ENCODE measurements at regions not wholly inside any gene's neighbourhood (a gene's known extent, or its start where the extent isn't known, plus 50 kb on each side); places are given as distances from the start of the nearest gene placed in this dataset.
"Not testable (repeated sequence)": the region's sequence is repeated elsewhere in the genome, so short reads cannot be mapped to it uniquely, and the experiment has no call there.

GRCh38 chr1:19024532-19024931 lies 68.1 kb upstream of the IFFO2 start:
- no peaks in the 10 kb centered on the region for H3K36me3 ChIP-seq (ENCODE audit: insufficient read depth, low read length)
- H3K27me3 ChIP-seq (ENCODE audit: insufficient read depth, low read length) = peaks cover 9% of the 10 kb centered on the region; the same call in 1 of the 2 replicates
- H3K27ac ChIP-seq (ENCODE audit: low read depth, low read length) = no peak overlapping the region
- H2AFZ ChIP-seq (ENCODE audit: low read length, unreplicated experiment) = no peak overlapping the region
- H3K4me1 ChIP-seq (ENCODE audit: control insufficient read depth, insufficient read depth, low read length, unreplicated experiment) = no peaks in the 10 kb centered on the region
- no peaks in the 10 kb centered on the region for H3K79me2 ChIP-seq (ENCODE audit: control insufficient read depth, insufficient read depth, low read length, unreplicated experiment)
- no peak overlapping the region for H3K4me3 ChIP-seq (ENCODE audit: low read depth, low read length)

- H2AFZ ChIP-seq (ENCODE audit: low read length, unreplicated experiment) = no peak overlapping the region
- no peaks in the 10 kb centered on the region for H3K79me2 ChIP-seq (ENCODE audit: control insufficient read depth, insufficient read depth, low read length, unreplicated experiment)
- H3K4me1 ChIP-seq (ENCODE audit: control insufficient read depth, insufficient read depth, low read length, unreplicated experiment) = no peaks in the 10 kb centered on the region
- no peaks in the 10 kb centered on the region for H3K36me3 ChIP-seq (ENCODE audit: insufficient read depth, low read length)
- H3K27me3 ChIP-seq (ENCODE audit: insufficient read depth, low read length) = 0 out of 2 replicates have a peak, but pooled peaks cover 4% of the 10 kb centered on the region
- H3K4me3 ChIP-seq (ENCODE audit: low read depth, low read length) = no peak overlapping the region
- no peak overlapping the region for H3K27ac ChIP-seq (ENCODE audit: low read depth, low read length)
Observed at GRCh38 chr1:19023787-19024186, 67.3 kb upstream of the IFFO2 start.

GRCh38 chr1:19021845-19022244 lies 65.4 kb upstream of the IFFO2 start:
- H2AFZ ChIP-seq (ENCODE audit: low read length, unreplicated experiment) = no peak overlapping the region
- H3K4me1 ChIP-seq (ENCODE audit: control insufficient read depth, insufficient read depth, low read length, unreplicated experiment) = no peaks in the 10 kb centered on the region
- no peak overlapping the region for H3K4me3 ChIP-seq (ENCODE audit: low read depth, low read length)
- no peaks in the 10 kb centered on the region for H3K36me3 ChIP-seq (ENCODE audit: insufficient read depth, low read length)
- H3K79me2 ChIP-seq (ENCODE audit: control insufficient read depth, insufficient read depth, low read length, unreplicated experiment) = no peaks in the 10 kb centered on the region
- H3K27me3 ChIP-seq (ENCODE audit: insufficient read depth, low read length) = no peaks in the 10 kb centered on the region
- H3K27ac ChIP-seq (ENCODE audit: low read depth, low read length) = no peak overlapping the region

DNA sequence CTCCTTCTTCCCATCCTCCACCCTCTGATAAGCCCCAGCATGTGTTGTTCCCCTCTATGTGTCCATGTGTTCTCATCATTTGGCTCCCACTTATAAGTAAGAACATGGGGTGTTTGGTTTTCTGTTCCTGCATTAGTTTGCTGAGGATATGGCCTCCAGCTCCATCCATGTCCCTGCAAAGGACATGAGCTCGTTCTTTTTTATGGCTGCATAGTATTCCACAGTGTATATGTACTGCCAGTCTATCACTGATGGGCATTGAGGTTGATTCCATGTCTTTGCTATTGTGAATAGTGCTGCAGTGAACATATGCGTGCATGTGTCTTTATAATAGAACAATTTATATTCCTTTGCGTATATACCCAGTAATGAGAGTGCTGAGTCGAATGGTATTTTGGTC lies 62.8 kb upstream of the IFFO2 start:
- not testable (repeated sequence) for H3K36me3 ChIP-seq (ENCODE audit: insufficient read depth, low read length); H3K79me2 ChIP-seq (ENCODE audit: control insufficient read depth, insufficient read depth, low read length, unreplicated experiment); H3K27ac ChIP-seq (ENCODE audit: low read depth, low read length); H3K4me1 ChIP-seq (ENCODE audit: control insufficient read depth, insufficient read depth, low read length, unreplicated experiment); H3K27me3 ChIP-seq (ENCODE audit: insufficient read depth, low read length); H2AFZ ChIP-seq (ENCODE audit: low read length, unreplicated experiment); H3K4me3 ChIP-seq (ENCODE audit: low read depth, low read length)

DNA sequence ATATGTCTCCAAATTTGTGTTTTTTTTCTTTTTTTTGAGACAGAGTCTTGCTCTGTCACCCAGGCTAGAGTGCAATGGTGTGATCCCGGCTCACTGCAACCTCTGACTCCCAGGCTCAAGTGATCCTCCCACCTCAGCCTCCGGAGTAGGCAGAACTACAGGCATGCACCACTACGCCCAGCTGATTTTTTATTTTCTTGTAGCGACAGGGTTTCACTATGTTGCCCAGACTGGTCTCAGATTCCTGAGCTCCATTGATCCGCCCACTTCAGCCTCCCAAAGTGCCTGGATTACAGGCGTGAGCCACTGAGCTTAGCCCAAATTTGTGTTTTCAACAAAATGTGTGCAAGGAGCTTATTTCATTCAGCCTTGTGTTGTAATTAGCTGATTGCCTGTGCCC lies 59.0 kb upstream of the IFFO2 start:
- Histone ChIP-seq H3K4me3 (ENCODE audit: low read depth, low read length) (no peak overlapping the region), H3K4me1 (ENCODE audit: control insufficient read depth, insufficient read depth, low read length, unreplicated experiment) (peaks cover 19% of the 10 kb centered on the region), H3K36me3 (ENCODE audit: insufficient read depth, low read length) (no peaks in the 10 kb centered on the region), H2AFZ (ENCODE audit: low read length, unreplicated experiment) (no peak overlapping the region), H3K79me2 (ENCODE audit: control insufficient read depth, insufficient read depth, low read length, unreplicated experiment) (no peaks in the 10 kb centered on the region), H3K27ac (ENCODE audit: low read depth, low read length) (no peak overlapping the region), H3K27me3 (ENCODE audit: insufficient read depth, low read length) (no peaks in the 10 kb centered on the region)

DNA sequence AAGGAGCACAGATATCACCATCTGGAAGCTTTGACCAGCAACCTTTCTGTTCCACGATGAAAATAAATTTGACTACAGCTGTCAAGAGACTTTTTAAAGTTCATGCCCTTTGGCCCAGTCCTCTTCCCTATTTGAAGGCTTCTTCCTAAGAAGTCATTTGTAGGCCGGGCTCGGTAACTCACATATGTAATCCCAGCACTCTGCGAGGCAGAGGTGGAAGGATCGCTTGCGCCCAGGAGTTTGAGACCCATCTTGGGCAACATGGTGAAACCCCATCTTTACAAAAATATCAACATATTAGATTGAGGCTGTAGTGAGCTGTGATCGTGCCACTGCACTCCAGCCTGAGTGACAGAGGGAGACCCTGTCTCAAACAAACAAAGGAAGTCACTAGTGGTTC lies 58.3 kb upstream of the IFFO2 start:
- Histone ChIP-seq H3K36me3 (ENCODE audit: insufficient read depth, low read length) (no peaks in the 10 kb centered on the region), H3K27ac (ENCODE audit: low read depth, low read length) (no peak overlapping the region), H3K79me2 (ENCODE audit: control insufficient read depth, insufficient read depth, low read length, unreplicated experiment) (no peaks in the 10 kb centered on the region), H3K4me3 (ENCODE audit: low read depth, low read length) (no peak overlapping the region), H3K4me1 (ENCODE audit: control insufficient read depth, insufficient read depth, low read length, unreplicated experiment) (peaks cover 26% of the 10 kb centered on the region), H3K27me3 (ENCODE audit: insufficient read depth, low read length) (no peaks in the 10 kb centered on the region), H2AFZ (ENCODE audit: low read length, unreplicated experiment) (no peak overlapping the region)

GRCh38 chr1:19013826-19014548 lies 57.5 kb upstream of the IFFO2 start:
- no peak overlapping the region for H3K27ac ChIP-seq (ENCODE audit: low read depth, low read length)
- H3K27me3 ChIP-seq (ENCODE audit: insufficient read depth, low read length) = no peaks in the 10 kb centered on the region
- no peaks in the 10 kb centered on the region for H3K79me2 ChIP-seq (ENCODE audit: control insufficient read depth, insufficient read depth, low read length, unreplicated experiment)
- H3K36me3 ChIP-seq (ENCODE audit: insufficient read depth, low read length) = no peaks in the 10 kb centered on the region
- no peak overlapping the region for H2AFZ ChIP-seq (ENCODE audit: low read length, unreplicated experiment)
- H3K4me3 ChIP-seq (ENCODE audit: low read depth, low read length) = no peak overlapping the region
- H3K4me1 ChIP-seq (ENCODE audit: control insufficient read depth, insufficient read depth, low read length, unreplicated experiment) = peaks cover 31% of the 10 kb centered on the region

GRCh38 chr1:19011845-19012231 lies 55.4 kb upstream of the IFFO2 start:
- no peaks in the 10 kb centered on the region for H3K79me2 ChIP-seq (ENCODE audit: control insufficient read depth, insufficient read depth, low read length, unreplicated experiment)
- H3K4me1 ChIP-seq (ENCODE audit: control insufficient read depth, insufficient read depth, low read length, unreplicated experiment) = peaks cover 31% of the 10 kb centered on the region
- H3K27me3 ChIP-seq (ENCODE audit: insufficient read depth, low read length) = no peaks in the 10 kb centered on the region
- H3K27ac ChIP-seq (ENCODE audit: low read depth, low read length) = no peak overlapping the region
- H3K4me3 ChIP-seq (ENCODE audit: low read depth, low read length) = no peak overlapping the region
- no peak overlapping the region for H2AFZ ChIP-seq (ENCODE audit: low read length, unreplicated experiment)
- H3K36me3 ChIP-seq (ENCODE audit: insufficient read depth, low read length) = no peaks in the 10 kb centered on the region

DNA sequence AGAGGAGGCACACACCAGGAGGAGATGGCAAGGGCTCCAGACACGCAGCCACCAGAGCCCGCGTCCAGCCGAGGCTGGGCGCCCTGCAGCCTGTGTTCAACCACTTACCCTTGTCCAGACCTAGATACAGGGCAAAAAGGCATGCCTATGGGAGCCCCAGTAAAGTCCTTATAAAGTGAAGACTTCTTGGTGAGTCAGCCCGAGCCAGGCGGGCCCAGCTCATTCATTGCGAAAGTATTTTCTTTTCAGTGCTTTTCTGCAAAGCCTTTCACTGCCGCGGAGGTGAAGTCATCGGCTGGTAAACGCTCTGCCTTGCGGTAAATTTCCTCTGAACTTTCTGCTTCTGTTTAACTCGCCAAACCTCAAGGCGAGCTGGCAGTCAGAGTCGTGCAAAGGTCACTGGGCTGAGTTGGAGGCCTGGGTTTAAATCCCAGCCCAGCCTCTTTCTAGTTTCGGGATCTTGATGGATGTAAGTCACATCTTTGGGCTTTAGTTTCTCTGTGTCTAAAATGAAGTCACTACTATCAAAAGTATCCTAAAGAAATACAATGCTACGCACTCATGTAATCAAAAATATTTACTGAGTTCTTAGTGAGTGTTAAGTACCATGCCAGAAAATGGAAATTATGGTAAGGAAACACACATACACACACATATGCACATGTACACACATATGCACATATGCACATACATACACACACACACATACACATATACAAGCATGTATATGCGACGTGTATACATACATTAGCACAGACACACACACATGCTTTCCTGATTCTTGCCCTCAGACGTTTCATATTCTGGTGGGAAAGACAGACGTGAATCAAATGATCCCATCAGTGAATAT lies 54.7 kb upstream of the IFFO2 start:
- H3K79me2 ChIP-seq (ENCODE audit: control insufficient read depth, insufficient read depth, low read length, unreplicated experiment) = no peaks in the 10 kb centered on the region
- H3K36me3 ChIP-seq (ENCODE audit: insufficient read depth, low read length) = no peaks in the 10 kb centered on the region
- peak overlapping the region; percentile 63 for H3K27ac ChIP-seq (ENCODE audit: low read depth, low read length)
- H3K4me3 ChIP-seq (ENCODE audit: low read depth, low read length) = no peak overlapping the region
- no peaks in the 10 kb centered on the region for H3K27me3 ChIP-seq (ENCODE audit: insufficient read depth, low read length)
- H2AFZ ChIP-seq (ENCODE audit: low read length, unreplicated experiment) = no peak overlapping the region
- peaks cover 31% of the 10 kb centered on the region for H3K4me1 ChIP-seq (ENCODE audit: control insufficient read depth, insufficient read depth, low read length, unreplicated experiment)

GRCh38 chr1:19010503-19010902 lies 54.0 kb upstream of the IFFO2 start:
- peaks cover 31% of the 10 kb centered on the region for H3K4me1 ChIP-seq (ENCODE audit: control insufficient read depth, insufficient read depth, low read length, unreplicated experiment)
- no peaks in the 10 kb centered on the region for H3K36me3 ChIP-seq (ENCODE audit: insufficient read depth, low read length)
- H3K27me3 ChIP-seq (ENCODE audit: insufficient read depth, low read length) = no peaks in the 10 kb centered on the region; the same call in 1 of the 2 replicates

GRCh38 chr1:19009882-19010321 lies 53.4 kb upstream of the IFFO2 start:
- Histone ChIP-seq H2AFZ (ENCODE audit: low read length, unreplicated experiment) (no peak overlapping the region), H3K36me3 (ENCODE audit: insufficient read depth, low read length) (no peaks in the 10 kb centered on the region), H3K27me3 (ENCODE audit: insufficient read depth, low read length) (no peaks in the 10 kb centered on the region; the same call in 1 of the 2 replicates), H3K79me2 (ENCODE audit: control insufficient read depth, insufficient read depth, low read length, unreplicated experiment) (no peaks in the 10 kb centered on the region), H3K4me3 (ENCODE audit: low read depth, low read length) (no peak overlapping the region), H3K4me1 (ENCODE audit: control insufficient read depth, insufficient read depth, low read length, unreplicated experiment) (peaks cover 31% of the 10 kb centered on the region), H3K27ac (ENCODE audit: low read depth, low read length) (peak overlapping the region; percentile 63)

More at GRCh38 chr1:19010503-19010902, 54.0 kb upstream of the IFFO2 start:
- peak overlapping the region; percentile 63 for H3K27ac ChIP-seq (ENCODE audit: low read depth, low read length)
- H3K4me3 ChIP-seq (ENCODE audit: low read depth, low read length) = no peak overlapping the region
- no peak overlapping the region for H2AFZ ChIP-seq (ENCODE audit: low read length, unreplicated experiment)
- no peaks in the 10 kb centered on the region for H3K79me2 ChIP-seq (ENCODE audit: control insufficient read depth, insufficient read depth, low read length, unreplicated experiment)
